Lower leg skin (tissue), 3 donors: ENCODE measurements at regions not wholly inside any gene's neighbourhood (a gene's known extent, or its start where the extent isn't known, plus 50 kb on each side); places are given as distances from the start of the nearest gene placed in this dataset.

ENCODE experiments used
- CTCF ChIP-seq, 3 donors: fragments of 450-650 bp; IDR thresholded peaks; one replicate each; pipeline ENCODE4 v1.5.1; 2016; ENCODE audit warnings: antibody characterized with exemption in 3 of 3, mild to moderate bottlenecking in 3 of 3, moderate library complexity in 2 of 3
- POLR2A ChIP-seq, 2 donors: fragments of 450-650 bp; IDR thresholded peaks; one replicate each; pipeline ENCODE4 v1.6.1; 2016 to 2017; ENCODE audit warnings: antibody characterized with exemption in 2 of 2, mild to moderate bottlenecking in 1 of 2, moderate library complexity in 1 of 2

- TF ChIP-seq CTCF (IDR thresholded peaks at IDR 0.05) (no peak), POLR2A (IDR thresholded peaks at IDR 0.05) (no peak)
Measured at GRCh38 chr5:44089424-44090144, 299.6 kb downstream of the FGF10 start.
